Right renal cortex interstitium (tissue), 3 donors: ENCODE measurements at regions not wholly inside any gene's neighbourhood (a gene's known extent, or its start where the extent isn't known, plus 50 kb on each side); places are given as distances from the start of the nearest gene placed in this dataset.

Experiments used
- DNase-seq, 3 donors: peaks; one replicate each; pipeline ENCODE4 v3.0.0-alpha.2; 2013; ENCODE audit warnings: low read depth in 3 of 3, low spot score in 2 of 3

DNA sequence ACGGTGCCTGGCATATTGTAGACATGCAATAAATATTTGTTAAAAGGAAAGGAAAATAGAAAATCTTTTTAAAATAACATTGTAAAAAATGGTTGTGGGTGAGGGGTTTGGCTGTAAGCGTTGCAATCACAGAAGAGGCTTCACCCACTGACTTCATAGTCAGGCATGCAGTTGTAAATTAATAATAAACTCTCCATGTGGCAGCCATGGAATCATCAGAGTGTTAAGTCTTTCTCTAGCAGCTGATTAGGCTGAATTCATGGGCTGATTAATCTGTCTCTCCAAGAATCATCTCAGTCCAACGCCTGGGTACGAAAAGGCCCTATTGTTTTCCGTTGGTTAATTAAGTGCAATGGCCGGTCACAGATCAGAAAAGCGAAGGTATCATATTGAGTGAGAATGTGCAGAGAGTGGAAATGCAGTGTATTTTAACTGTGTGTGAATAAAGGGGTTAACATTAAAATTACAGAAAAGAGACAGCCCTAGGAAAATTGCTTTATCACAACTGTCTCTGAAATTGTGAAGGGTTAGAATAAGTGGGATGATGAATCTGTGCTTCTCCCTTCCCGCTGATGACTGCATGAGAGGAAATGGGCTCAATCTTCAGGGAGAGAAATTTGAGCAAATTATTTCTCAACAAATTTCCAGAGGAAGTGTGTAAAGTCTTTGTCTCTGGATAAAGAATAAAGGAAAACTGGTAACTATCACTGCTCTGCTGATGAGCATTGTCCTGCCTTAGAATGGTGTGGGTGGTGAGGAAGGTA is 269.0 kb downstream of the FAM76B start:
- DNase-seq = no peak

DNA sequence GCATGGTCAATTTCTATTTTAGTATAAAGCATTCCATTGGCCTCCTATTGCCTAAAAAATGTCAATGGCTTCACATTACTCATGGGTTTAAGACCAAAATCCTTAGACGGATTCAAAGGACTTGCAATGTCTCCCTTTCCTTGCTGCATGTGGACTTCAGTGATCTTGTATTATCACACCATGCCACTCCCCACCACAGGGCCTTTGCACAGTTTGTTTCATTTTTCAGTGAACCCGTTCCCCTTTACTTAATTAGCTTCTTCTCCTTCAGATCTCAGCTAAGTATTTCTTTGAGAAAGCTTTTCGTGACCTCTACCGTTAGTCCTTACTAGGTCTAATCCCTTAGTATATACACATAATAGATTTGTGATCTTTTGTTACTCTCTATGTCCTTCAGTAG is 269.7 kb downstream of the FAM76B start:
- no peak for DNase-seq

DNA sequence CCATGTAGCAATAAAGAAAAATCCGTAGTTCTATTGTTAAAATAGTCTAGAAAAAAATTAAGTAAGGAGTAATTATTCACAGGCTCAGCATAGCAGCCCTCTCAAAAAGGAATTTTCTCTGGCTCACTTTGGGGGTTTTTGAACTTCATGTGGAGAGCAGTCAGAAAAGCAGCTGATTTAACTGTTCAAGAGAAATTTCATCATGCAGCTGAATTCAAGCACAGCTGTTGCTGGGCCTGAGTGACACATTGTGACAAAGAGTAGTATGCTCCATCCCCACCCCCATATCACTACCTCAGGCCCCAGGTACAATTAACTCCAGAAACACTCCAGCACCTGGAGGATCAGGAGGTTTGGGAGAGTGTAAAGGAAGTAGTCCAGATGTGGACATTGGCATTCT is 272.1 kb downstream of the FAM76B start:
- no peak for DNase-seq

DNA sequence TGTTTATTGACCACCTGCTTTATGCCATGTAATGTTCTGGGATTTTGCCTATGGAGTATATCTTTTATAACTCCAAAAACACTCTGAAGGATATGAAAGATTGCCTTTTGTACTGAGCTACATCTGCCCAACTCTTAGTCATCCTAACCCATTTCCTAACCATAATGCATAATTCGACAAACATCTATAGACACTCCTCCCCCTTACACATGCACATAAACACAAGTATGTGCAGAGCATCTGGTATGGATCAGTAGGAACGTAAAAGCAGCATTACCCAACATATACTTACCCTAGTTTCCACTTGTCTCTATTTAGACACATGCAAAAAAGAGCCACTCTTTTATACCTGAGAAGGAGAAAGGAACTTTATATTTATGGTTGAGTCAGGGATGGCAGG is 272.8 kb downstream of the FAM76B start:
- no peak for DNase-seq

DNA sequence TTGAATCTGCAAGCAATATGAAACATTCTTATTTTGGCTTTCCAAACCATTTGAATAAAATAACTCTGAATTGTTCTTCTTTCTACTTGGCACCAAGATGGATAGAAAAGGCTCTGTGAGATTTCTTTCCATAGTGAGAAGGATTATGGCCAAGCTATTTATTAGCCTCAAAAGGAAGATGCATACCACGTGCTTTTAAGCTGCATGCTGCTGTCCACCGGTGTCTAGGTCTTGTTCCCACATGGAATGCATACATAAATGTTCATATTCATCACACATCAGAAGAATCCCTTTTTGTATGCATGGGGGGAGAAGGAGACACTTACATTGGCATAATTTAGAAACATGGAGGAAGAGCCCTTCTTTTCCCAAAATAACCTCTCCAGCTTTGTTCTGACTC is 273.4 kb downstream of the FAM76B start:
- no peak for DNase-seq

DNA sequence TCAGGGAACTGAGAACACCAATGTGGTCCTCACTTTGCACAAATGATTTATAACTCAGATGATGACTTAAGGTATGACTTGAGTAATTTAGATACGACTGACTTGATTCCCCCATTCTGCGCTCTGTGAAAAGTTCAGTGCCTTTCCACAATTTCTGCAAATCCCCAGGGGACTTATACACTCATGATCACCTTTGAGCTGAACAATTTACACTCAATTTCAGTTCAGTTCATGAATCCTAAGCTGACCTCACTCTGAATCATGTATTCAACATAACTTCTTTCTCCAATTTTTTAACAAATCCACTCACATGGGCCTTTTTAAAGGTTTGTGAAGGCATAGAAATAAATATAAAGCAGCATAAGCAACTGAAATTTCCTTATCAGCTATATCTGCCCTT is 274.2 kb downstream of the FAM76B start:
- no peak for DNase-seq

DNA sequence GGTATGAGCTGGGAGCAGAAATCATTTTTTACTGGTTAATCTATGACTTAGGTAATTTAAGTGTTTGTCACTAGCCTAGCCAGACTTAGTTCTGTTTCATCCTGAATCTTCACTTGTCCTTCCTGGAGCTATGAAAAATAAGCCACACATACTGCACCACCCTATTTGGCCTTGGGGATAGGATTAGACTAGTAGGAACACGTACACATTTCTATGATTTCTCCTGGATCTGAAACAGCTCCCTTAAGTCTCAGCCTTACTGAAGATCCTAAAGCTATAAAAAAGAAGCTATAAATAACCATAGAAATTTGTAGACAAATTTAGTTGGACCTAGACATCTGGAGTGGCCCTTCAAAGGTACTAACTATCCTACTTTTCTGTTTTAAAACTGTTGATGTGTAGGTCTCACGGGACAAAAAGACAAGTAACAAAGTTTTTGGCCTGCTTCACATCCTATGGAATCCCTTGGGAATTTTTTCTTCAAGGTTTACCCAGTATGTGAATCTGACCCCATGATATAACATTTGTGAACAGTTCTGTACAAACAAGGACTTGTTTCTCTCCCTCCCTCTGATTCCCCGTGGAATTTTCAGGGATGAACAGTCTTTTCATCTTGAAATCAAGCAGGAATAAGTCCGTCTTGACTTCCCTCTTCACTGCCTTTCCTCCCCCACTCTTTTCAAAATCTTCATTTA is 275.0 kb downstream of the FAM76B start:
- no peak for DNase-seq

DNA sequence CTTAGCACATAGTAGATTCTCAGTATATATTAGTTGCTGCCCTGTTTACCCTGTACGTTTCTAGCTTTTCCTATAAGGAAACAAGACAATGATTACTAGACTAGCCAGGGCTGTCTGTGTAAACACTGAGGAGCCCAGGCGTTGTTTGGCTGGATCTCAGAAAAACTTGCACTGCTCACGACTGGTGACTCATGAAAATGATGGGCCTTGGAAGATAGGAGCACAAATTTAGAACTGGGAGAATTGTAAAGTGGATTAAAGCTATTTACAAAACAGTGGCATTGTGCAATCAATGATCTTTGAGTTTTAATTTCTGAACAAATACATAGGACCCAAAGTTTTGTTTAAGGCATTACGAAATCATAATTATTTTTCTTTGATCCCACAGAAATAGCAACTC is 276.9 kb downstream of the FAM76B start:
- DNase-seq = no peak

DNA sequence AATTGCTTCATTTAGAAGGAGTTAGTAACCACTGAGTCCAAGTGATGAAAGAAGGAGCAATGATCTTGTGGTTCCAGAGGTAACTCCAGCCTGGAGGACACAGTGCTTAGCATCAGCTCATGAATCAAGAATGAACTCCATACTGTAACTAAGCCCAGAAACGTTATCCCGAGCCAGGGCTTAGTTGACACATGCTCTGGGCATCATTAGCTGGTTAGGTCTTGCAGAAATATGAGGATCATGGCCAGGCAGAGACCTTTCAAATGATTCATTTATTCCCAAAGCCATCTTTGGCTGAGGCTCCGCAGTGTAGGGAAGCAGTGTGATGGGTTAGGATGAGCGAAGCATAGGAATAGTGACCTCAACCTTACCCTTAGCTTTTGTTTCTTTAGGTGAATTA is 277.4 kb downstream of the FAM76B start:
- DNase-seq = no peak

DNA sequence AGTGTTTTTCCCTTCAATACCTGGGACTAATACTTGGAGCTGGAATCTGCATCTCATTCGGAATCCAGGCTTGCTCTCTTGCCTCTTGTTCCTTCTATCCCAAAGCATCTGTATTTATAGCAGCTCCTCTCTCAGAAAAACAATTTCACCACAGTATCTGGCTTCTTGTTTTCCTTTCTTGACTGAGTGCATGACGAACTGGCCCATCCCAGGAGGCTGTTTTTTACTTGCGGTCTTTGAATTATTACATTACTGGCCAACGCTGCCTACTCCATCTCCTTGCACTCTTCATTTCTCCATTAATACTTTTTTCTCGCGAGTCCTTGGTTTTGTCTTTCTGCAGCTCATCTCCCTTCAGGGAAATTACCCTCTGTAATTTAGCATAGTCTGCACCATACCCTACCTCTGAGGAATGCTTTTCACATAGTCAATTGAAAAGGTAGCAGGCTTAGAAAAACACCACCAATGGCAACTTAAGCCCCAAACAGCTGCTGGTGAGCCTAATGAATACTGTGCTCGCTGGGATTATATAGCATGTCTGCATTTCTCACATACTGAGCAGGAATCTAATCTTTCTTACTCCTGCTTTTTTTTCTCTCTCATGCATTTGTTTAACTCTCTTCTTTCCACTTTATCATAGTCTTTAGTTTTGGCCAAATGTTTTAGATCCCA is 277.4 kb upstream of the SESN3 start:
- no peak for DNase-seq

DNA sequence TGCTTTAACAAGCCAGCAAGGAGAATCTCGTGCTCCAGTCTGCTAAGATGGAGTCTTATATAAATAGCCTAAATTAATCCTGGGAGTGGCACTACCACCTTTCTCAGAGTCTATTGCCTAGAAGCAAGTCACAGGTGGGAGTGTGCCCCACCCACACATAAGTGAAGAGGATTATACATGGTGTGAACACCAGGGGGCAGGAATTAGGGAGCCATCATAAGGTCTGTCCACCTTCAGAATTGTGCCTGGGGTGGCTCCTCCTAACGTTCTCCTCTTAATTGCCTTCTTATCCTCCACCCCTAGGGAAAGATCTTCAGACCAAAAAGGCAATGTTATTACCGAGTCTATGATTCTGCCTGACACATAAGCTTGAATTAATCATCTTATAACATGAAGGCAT is 276.8 kb upstream of the SESN3 start:
- no peak for DNase-seq

DNA sequence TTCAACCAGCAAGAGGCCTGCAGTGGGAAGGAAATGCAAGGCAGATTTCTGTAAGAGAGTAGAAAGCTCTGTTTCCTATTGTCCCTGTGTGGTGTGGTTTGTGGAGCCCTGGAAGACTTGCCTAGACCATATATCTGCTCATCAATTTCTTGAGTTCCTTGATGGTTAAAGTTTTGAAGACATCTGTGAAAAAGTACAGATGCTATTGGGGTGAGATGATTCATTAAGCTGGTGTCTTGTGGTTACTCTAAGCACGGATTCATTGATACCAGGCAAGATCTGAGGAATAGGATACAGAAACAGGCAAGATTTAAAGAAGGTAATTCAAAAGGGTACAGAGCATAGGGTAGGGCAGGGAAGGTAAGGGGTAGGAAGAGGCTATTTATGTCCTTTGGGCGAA is 275.8 kb upstream of the SESN3 start:
- no peak for DNase-seq

DNA sequence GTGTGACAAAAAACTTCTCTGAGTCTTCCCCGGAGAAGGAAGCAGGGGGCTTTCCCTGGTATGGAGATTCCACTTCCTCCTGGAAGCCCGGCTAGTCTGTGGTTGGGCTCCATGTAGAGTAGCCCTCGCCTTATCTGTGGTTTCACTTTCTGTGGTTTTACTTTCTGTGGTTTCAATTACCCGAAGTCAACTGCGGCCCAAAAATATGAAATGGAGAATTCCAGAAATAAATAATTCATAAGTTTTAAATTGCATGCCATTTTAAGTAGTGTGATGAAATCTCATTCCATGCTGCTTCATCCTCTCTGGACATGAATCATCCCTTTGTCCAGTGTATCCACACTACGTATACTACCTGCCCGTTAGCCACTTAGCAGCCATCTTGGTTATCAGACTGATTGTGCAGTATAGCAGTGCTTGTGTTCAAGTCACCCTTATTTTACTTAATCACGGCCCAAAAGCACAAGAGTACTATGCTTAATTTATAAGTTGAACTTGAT is 275.0 kb upstream of the SESN3 start:
- DNase-seq = no peak

DNA sequence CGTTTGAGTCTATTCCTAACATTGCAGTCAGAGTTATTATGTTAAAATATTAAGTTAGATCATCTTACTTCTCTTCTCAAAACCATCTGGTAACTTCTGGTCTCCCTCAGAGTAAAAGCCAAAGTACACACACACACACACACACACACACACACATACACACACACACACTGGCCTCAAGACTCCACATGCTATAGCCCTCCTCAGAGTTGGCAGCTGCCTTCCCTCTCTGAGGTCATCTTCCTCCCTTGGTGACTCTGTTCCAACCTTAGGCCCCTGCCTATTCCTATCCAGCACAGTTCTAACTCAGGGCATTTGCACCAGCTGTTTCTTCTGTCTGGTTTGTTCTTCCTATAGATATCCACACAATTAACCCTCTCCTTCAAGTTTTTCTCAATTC is 272.0 kb upstream of the SESN3 start:
- no peak for DNase-seq

DNA sequence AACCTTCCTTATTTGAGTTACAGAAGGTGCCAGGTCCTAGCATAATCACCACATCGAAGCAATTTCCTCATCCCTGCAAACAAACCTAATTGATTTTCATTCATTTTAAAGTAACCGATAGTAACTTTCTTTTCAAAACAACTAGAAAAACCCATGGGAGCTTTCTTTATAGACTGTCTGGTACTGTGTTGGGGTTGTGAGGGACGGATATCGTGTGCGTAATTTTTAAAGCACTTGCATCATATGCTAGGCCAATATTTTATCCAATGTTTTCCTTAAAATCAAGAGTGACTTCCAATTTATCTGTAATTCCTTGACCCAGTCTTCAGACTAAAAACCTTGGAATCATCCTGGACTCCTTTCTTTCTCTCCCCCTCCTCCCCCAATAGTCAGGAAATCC is 271.5 kb upstream of the SESN3 start:
- no peak for DNase-seq

DNA sequence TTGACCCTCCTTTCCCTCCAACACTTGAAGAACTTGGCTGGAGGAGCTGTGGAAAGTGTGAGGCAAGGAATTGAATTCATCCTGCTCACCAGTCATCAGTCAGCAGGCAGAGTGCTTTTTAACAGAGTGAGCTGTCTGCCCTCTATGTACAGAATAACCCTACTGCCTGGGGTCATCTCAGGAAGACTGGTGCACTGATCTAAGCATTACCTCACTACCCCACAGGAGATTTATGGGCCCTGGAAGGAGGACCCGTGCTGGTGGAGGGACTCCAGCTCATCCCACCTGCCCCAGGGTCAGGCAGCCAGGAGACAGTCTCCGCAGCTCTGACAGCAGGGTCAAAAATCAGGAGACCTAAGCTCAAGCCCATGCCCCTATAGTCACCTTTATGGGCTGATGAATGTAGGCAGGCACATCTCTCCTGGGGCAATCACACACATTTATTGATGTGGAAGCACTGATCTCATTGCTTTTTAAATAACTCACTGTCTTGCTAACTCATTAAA is 270.8 kb upstream of the SESN3 start:
- no peak for DNase-seq

DNA sequence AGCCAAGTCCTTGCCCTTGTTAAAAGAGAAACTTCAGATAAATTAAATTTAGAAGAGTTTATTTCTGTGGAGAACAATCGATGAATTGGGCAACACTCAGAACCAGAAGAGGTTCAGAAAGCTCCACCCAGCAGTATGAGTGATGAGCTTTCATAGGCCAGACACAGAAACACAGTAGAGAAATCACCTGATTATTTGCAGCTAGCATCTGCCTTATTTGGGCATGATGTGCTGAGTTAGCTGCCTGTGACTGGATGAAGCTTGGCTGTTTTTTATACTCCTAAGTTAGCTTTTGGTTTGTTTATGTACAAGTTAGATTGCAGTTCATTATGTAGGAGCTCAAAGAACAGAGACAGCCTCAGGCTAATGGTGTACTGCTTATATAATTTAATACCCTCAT is 269.5 kb upstream of the SESN3 start:
- no peak for DNase-seq

DNA sequence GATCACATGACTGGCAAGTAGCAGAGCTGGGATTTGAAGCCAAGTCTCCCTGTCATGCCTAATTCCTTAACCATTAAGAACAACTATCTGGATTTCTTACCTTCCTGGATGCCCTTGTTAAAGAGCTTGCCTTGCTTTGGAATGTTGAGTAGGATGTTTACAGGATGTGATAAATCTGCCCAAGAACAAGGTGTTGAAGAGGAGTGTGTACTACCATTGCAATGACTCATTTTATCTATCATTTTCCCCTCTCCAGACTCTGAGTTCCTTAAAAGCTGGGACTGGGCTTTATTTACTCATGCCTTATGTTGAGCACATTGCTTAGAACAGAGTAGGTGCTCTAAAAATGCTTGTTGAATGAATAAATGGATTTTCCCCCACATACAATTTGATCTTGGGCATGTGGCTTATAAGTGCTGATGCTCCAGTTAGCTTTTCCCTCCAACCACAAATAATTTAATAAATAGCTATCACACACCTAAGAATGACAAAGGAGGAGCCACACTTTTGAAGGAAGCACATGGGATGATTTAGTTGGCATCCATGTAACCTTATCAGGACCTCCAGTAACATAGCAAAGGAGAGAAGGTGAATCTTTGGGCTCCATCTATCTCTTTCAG is 268.6 kb upstream of the SESN3 start:
- no peak for DNase-seq

DNA sequence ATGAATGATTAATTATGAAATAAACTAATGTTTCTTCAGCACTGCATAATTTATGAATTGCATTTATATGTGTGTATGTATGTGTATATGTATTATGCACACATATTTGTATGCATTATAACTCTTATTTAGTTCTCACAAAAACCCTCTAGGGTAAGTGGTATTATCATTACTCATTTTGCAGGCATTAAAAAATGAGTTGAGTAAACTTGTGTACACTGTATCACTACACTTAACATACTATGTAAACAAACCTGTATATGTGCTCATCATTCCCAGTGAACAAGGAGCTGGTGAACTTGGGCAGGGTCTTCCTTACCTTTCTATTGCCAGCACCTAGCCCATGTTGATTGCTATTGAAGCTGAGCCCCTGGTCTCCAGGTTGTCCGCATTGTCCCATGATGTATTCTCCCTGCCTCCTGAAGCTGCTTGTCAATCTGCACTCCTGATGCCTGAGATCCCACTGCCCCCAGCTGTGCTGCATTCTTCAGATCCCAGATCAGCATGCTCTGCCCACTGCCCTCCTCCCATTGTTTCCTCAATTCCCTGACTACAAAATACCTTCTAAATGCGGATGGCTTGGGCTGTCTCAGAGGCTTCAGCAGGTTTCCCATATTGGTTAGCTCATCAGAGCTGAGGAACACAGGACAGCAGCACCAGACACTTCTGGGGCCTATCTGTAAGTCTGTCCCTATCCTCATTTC is 267.9 kb upstream of the SESN3 start:
- DNase-seq = no peak

DNA sequence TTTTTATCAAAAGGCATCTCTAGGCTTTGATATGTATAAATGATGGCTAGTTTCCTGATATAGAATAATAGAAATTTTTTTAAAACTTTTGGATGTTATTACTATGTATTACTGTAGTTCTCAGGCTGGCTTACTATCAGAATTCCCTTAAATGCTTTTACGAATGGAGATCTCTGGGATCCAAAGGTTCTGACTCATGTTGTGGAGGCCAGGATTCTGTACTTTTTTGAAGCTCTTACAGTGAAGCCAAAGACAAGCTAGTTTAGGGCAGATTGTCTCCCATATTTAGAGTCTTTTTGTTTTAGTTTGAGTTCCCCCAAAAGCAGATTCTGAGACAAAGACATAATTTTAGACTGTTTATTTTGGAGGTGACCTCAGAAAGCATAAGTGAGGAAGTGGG is 265.9 kb upstream of the SESN3 start:
- no peak for DNase-seq

DNA sequence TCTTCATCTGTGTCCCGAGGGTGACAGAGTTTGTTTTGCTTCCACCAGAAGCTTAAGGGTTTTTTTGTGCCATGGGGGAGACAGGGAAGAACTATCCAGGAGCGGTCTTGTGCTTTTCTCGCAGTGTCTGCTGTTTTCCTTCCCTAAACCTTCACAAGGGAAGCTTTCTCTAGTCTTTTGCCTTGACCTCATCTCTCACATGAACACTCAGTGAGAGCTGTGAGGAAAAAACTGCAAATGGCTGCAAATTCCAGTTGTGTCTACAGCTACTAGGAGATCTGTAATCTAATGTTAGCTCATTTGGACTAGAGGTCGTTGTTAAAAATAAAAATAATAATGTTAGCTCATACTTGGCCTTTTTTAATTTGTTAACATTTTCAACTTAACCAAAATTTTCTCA is 264.7 kb upstream of the SESN3 start:
- DNase-seq = no peak
